WTC11 (cell line): ENCODE measurements at regions not wholly inside any gene's neighbourhood (a gene's known extent, or its start where the extent isn't known, plus 50 kb on each side); places are given as distances from the start of the nearest gene placed in this dataset.

Experiments used
- CBFB ChIP-seq: sonication (generic); formaldehyde crosslinking; IDR thresholded peaks from 2 replicates; pipeline ENCODE4 v1.8.1; 2022; ENCODE audit warnings: mild to moderate bottlenecking, low read depth, missing genetic modification reagents
- ELF4 ChIP-seq: sonication (generic); formaldehyde crosslinking; IDR thresholded peaks from 2 replicates; pipeline ENCODE4 v1.8.1; 2022; ENCODE audit warnings: low read depth, mild to moderate bottlenecking, moderate library complexity, missing genetic modification reagents
- SMAD3 ChIP-seq: sonication (generic); formaldehyde crosslinking; IDR thresholded peaks from 2 replicates; pipeline ENCODE4 v1.8.0; 2022; ENCODE audit warnings: missing genetic modification reagents, mild to moderate bottlenecking, borderline replicate concordance
- TF ChIP-seq, protein P1 (sequence below): sonication (generic); formaldehyde crosslinking; IDR thresholded peaks from 2 replicates; pipeline ENCODE4 v1.8.0; 2022; ENCODE audit warnings: mild to moderate bottlenecking, missing genetic modification reagents
- TF ChIP-seq, protein P2 (sequence below): sonication (generic); formaldehyde crosslinking; conservative IDR thresholded peaks from 2 replicates; pipeline ENCODE4 v1.8.1; 2022; ENCODE audit warnings: mild to moderate bottlenecking, missing genetic modification reagents
- TF ChIP-seq, protein P3 (sequence below): fragments of 200-600 bp; IDR thresholded peaks from 2 replicates; pipeline ENCODE4 v1.8.0; 2022; ENCODE audit warnings: antibody characterized with exemption

DNA sequence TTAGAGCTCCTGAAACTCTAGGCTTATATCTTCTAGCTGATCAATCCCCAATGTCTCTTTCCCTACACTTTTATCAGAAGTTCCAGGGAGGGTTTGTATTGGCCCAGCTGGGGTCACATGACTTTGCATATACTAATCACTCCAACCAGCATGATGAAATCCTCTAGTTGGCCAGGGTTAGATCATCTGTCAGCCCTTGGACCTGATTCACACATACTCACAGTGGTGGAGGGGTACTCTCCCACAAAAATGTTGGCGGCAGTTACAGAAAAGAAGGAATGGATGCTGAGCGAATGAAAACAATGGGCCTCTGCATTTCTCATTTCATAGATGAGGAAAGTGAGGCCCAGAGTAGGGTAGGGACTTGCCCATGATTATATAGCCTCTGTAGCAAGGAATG, 151.1 kb downstream of the PJA1 start:
- TF ChIP-seq, protein P1, sequence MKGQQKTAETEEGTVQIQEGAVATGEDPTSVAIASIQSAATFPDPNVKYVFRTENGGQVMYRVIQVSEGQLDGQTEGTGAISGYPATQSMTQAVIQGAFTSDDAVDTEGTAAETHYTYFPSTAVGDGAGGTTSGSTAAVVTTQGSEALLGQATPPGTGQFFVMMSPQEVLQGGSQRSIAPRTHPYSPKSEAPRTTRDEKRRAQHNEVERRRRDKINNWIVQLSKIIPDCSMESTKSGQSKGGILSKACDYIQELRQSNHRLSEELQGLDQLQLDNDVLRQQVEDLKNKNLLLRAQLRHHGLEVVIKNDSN = no peak
- TF ChIP-seq, protein P2, sequence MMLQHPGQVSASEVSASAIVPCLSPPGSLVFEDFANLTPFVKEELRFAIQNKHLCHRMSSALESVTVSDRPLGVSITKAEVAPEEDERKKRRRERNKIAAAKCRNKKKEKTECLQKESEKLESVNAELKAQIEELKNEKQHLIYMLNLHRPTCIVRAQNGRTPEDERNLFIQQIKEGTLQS (CRISPR knock-in tag) = no peak
- TF ChIP-seq, protein P3, sequence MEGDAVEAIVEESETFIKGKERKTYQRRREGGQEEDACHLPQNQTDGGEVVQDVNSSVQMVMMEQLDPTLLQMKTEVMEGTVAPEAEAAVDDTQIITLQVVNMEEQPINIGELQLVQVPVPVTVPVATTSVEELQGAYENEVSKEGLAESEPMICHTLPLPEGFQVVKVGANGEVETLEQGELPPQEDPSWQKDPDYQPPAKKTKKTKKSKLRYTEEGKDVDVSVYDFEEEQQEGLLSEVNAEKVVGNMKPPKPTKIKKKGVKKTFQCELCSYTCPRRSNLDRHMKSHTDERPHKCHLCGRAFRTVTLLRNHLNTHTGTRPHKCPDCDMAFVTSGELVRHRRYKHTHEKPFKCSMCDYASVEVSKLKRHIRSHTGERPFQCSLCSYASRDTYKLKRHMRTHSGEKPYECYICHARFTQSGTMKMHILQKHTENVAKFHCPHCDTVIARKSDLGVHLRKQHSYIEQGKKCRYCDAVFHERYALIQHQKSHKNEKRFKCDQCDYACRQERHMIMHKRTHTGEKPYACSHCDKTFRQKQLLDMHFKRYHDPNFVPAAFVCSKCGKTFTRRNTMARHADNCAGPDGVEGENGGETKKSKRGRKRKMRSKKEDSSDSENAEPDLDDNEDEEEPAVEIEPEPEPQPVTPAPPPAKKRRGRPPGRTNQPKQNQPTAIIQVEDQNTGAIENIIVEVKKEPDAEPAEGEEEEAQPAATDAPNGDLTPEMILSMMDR = no peak
- TF ChIP-seq SMAD3 (CRISPR knock-in tag) = no peak
- no peak for TF ChIP-seq ELF4 (CRISPR knock-in tag)
- no peak for TF ChIP-seq CBFB (CRISPR knock-in tag)
